Glomerular endothelial cell (primary cell): ENCODE measurements at regions not wholly inside any gene's neighbourhood (a gene's known extent, or its start where the extent isn't known, plus 50 kb on each side); places are given as distances from the start of the nearest gene placed in this dataset.

Experiments
- DNase-seq: peaks from one replicate; pipeline ENCODE4 v3.0.0-alpha.2; 2011; ENCODE audit warnings: low read depth, low spot score; ENCODE audit errors: extremely low read depth

- DNase-seq: no peak
Observed at GRCh38 chr15:66900586-66901310, 164.7 kb upstream of the SMAD3 start.

GRCh38 chr15:66901336-66902100 is 163.9 kb upstream of the SMAD3 start:
- peak; percentile 16 for DNase-seq

- DNase-seq: no peak
Observed at GRCh38 chr15:66905185-66905584, 160.2 kb upstream of the SMAD3 start.

- DNase-seq: no peak
Observed at GRCh38 chr15:66905954-66906353, 159.4 kb upstream of the SMAD3 start.

- DNase-seq: no peak
Observed at GRCh38 chr15:66906668-66907614, 158.5 kb upstream of the SMAD3 start.

- no peak for DNase-seq
Observed at GRCh38 chr15:66907826-66908743, 157.3 kb upstream of the SMAD3 start.

- DNase-seq: no peak
Observed at GRCh38 chr15:66908744-66909095, 156.7 kb upstream of the SMAD3 start.

- no peak for DNase-seq
Observed at GRCh38 chr15:66909381-66909890, 156.0 kb upstream of the SMAD3 start.

- no peak for DNase-seq
Observed at GRCh38 chr15:66911131-66911700, 154.2 kb upstream of the SMAD3 start.

GRCh38 chr15:66912001-66912400 is 153.4 kb upstream of the SMAD3 start:
- DNase-seq: no peak

- DNase-seq: no peak
Observed at GRCh38 chr15:66912441-66912840, 153.0 kb upstream of the SMAD3 start.

GRCh38 chr15:66917904-66918448 is 147.4 kb upstream of the SMAD3 start:
- DNase-seq: no peak

GRCh38 chr15:66919421-66919820 is 146.0 kb upstream of the SMAD3 start:
- DNase-seq: no peak

GRCh38 chr15:66921319-66921915 is 144.0 kb upstream of the SMAD3 start:
- DNase-seq: no peak

GRCh38 chr15:66922608-66923007 is 142.8 kb upstream of the SMAD3 start:
- no peak for DNase-seq

GRCh38 chr15:66923438-66923881 is 141.9 kb upstream of the SMAD3 start:
- no peak for DNase-seq

- DNase-seq: no peak
Observed at GRCh38 chr15:66924889-66925288, 140.5 kb upstream of the SMAD3 start.

- no peak for DNase-seq
Observed at GRCh38 chr15:66925721-66926120, 139.7 kb upstream of the SMAD3 start.
